IMR-90 (cell line): ENCODE measurements at regions not wholly inside any gene's neighbourhood (a gene's known extent, or its start where the extent isn't known, plus 50 kb on each side); places are given as distances from the start of the nearest gene placed in this dataset.

ENCODE experiments used
- POLR2A ChIP-seq: IDR thresholded peaks from 2 replicates; pipeline ENCODE4 v1.6.1; 2012; ENCODE audit warnings: mild to moderate bottlenecking, low read depth, low read length
- SMC3 ChIP-seq: fragments of 150-350 bp; IDR thresholded peaks from 2 replicates; pipeline ENCODE4 v1.6.1; 2016; ENCODE audit warnings: low read depth, mild to moderate bottlenecking, antibody characterized with exemption, low read length, moderate library complexity
- TF ChIP-seq, protein P1 (sequence below): conservative IDR thresholded peaks from 2 replicates; pipeline ENCODE4 v1.5.1; 2012; ENCODE audit warnings: mild to moderate bottlenecking, low read depth, low read length, improper control_type of control experiment

DNA sequence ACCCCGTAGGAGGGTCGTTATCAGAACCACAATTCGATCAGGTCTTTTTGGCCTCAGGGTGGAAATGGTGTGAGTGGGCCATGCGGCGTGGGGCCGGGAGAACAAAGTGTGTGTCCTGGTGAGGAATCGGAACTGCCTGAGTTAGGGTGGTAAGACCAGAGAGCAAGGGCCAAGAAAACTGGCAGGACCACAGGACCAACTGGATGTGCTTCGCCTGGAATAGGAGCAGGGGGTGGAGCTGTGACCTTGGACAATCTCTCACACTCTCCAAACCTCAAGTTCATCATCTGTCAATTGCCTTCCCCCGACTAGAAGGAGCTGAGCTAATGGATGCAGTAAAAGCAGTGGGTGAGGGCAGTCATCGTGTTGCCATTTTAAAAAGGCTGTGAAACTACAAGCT, 59.5 kb downstream of the NAV1 start:
- no peak for TF ChIP-seq SMC3
- TF ChIP-seq, protein P1, sequence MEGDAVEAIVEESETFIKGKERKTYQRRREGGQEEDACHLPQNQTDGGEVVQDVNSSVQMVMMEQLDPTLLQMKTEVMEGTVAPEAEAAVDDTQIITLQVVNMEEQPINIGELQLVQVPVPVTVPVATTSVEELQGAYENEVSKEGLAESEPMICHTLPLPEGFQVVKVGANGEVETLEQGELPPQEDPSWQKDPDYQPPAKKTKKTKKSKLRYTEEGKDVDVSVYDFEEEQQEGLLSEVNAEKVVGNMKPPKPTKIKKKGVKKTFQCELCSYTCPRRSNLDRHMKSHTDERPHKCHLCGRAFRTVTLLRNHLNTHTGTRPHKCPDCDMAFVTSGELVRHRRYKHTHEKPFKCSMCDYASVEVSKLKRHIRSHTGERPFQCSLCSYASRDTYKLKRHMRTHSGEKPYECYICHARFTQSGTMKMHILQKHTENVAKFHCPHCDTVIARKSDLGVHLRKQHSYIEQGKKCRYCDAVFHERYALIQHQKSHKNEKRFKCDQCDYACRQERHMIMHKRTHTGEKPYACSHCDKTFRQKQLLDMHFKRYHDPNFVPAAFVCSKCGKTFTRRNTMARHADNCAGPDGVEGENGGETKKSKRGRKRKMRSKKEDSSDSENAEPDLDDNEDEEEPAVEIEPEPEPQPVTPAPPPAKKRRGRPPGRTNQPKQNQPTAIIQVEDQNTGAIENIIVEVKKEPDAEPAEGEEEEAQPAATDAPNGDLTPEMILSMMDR: no peak
- TF ChIP-seq POLR2A: no peak
